Osteocyte (in vitro differentiated cells): ENCODE measurements at regions not wholly inside any gene's neighbourhood (a gene's known extent, or its start where the extent isn't known, plus 50 kb on each side); places are given as distances from the start of the nearest gene placed in this dataset.

Experiments
- DNase-seq: peaks from one replicate; pipeline ENCODE4 v3.0.0; 2021; ENCODE audit warnings: mixed read lengths; ENCODE audit not compliant: unreplicated experiment; ENCODE audit errors: extremely low spot score
- H3K27ac Mint-ChIP-seq: one replicate; pipeline ENCODE4 v1.8.0; 2021; ENCODE audit warnings: mild to moderate bottlenecking, mixed read lengths; ENCODE audit not compliant: unreplicated experiment
- H3K27me3 Mint-ChIP-seq: one replicate; pipeline ENCODE4 v1.8.0; 2021; ENCODE audit warnings: mixed read lengths; ENCODE audit not compliant: unreplicated experiment
- H3K36me3 Mint-ChIP-seq: one replicate; pipeline ENCODE4 v1.8.0; 2021; ENCODE audit warnings: mixed read lengths; ENCODE audit not compliant: unreplicated experiment
- H3K4me1 Mint-ChIP-seq: one replicate; pipeline ENCODE4 v1.8.0; 2021; ENCODE audit warnings: mixed read lengths; ENCODE audit not compliant: unreplicated experiment
- H3K4me3 Mint-ChIP-seq: one replicate; pipeline ENCODE4 v1.8.0; 2021; ENCODE audit warnings: mild to moderate bottlenecking, moderate library complexity, mixed read lengths; ENCODE audit not compliant: unreplicated experiment
- H3K9me3 Mint-ChIP-seq: one replicate; pipeline ENCODE4 v1.8.0; 2021; ENCODE audit warnings: mixed read lengths; ENCODE audit not compliant: unreplicated experiment
- CTCF ChIP-seq: fragments of 200-600 bp; sonication (generic); IDR thresholded peaks from 2 replicates; pipeline ENCODE4 v1.5.0; 2021; ENCODE audit warnings: antibody characterized with exemption, mild to moderate bottlenecking, moderate library complexity

GRCh38 chr5:72607381-72607780 is 100.2 kb upstream of the ZNF366 start:
- H3K27me3 Mint-ChIP-seq, result no peaks in the 10 kb centered on the region
- no peak for TF ChIP-seq CTCF
- no peak for DNase-seq
- no peak overlapping the region for H3K27ac Mint-ChIP-seq
- H3K4me3 Mint-ChIP-seq, result no peak overlapping the region
- H3K9me3 Mint-ChIP-seq, result no peaks in the 10 kb centered on the region
- no peaks in the 10 kb centered on the region for H3K36me3 Mint-ChIP-seq
- peaks cover 25% of the 10 kb centered on the region for H3K4me1 Mint-ChIP-seq

- Mint-ChIP-seq H3K4me1 (peaks cover 22% of the 10 kb centered on the region), H3K27me3 (no peaks in the 10 kb centered on the region), H3K36me3 (no peaks in the 10 kb centered on the region), H3K27ac (no peak overlapping the region), H3K4me3 (no peak overlapping the region), H3K9me3 (no peaks in the 10 kb centered on the region)
- no peak for DNase-seq
- no peak for TF ChIP-seq CTCF
Observed at GRCh38 chr5:72606525-72606924, 99.3 kb upstream of the ZNF366 start.

- no peaks in the 10 kb centered on the region for H3K27me3 Mint-ChIP-seq
- no peaks in the 10 kb centered on the region for H3K36me3 Mint-ChIP-seq
- no peaks in the 10 kb centered on the region for H3K9me3 Mint-ChIP-seq
- H3K4me3 Mint-ChIP-seq, result no peak overlapping the region
- TF ChIP-seq CTCF, result no peak
- peaks cover 13% of the 10 kb centered on the region for H3K4me1 Mint-ChIP-seq
- DNase-seq, result no peak
- no peak overlapping the region for H3K27ac Mint-ChIP-seq
Observed at GRCh38 chr5:72605632-72606031, 98.4 kb upstream of the ZNF366 start.

- H3K9me3 Mint-ChIP-seq, result no peaks in the 10 kb centered on the region
- H3K36me3 Mint-ChIP-seq, result no peaks in the 10 kb centered on the region
- no peak for DNase-seq
- TF ChIP-seq CTCF, result no peak
- no peaks in the 10 kb centered on the region for H3K27me3 Mint-ChIP-seq
- H3K27ac Mint-ChIP-seq, result no peak overlapping the region
- H3K4me1 Mint-ChIP-seq, result peaks cover 8% of the 10 kb centered on the region
- no peak overlapping the region for H3K4me3 Mint-ChIP-seq
Observed at GRCh38 chr5:72604798-72605154, 97.6 kb upstream of the ZNF366 start.

- H3K9me3 Mint-ChIP-seq, result no peaks in the 10 kb centered on the region
- no peaks in the 10 kb centered on the region for H3K27me3 Mint-ChIP-seq
- TF ChIP-seq CTCF, result no peak
- H3K36me3 Mint-ChIP-seq, result no peaks in the 10 kb centered on the region
- H3K4me1 Mint-ChIP-seq, result peaks cover 8% of the 10 kb centered on the region
- DNase-seq, result no peak
- no peak overlapping the region for H3K27ac Mint-ChIP-seq
- H3K4me3 Mint-ChIP-seq, result no peak overlapping the region
Observed at GRCh38 chr5:72604111-72604797, 97.0 kb upstream of the ZNF366 start.
